RCC 7860 (cell line): ENCODE measurements at regions not wholly inside any gene's neighbourhood (a gene's known extent, or its start where the extent isn't known, plus 50 kb on each side); places are given as distances from the start of the nearest gene placed in this dataset.
"Not testable (repeated sequence)": the region's sequence is repeated elsewhere in the genome, so short reads cannot be mapped to it uniquely, and the experiment has no call there.

Source experiments
- DNase-seq: peaks from one replicate; pipeline ENCODE4 v3.0.0-alpha.2; 2015; ENCODE audit warnings: low spot score
- FAIRE-seq: peaks from 2 replicates; lab custom pipeline; 2012; peaks lifted over from hg19 to GRCh38; lab: Jason Lieb, UNC

- no peak for FAIRE-seq
- no peak for DNase-seq
These were observed 146.8 kb downstream of the CYP26A1 start for GRCh38 chr10:93220296-93221170.

DNA sequence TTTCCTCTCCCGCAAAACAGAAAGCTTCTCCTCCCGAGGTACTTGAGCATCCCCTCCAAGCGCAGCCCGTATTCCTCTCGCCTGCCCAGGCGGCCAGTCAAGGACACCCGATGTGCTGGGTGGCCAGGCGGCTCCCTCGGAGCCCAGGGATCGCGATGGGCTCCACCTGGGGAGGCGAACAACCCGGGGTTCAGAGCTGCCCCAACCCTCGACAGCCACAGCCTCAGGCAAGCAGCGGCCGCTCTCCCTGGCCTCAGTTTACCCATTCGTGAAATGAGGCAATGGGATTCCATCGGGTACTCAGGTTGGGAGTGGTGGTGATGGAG is 147.4 kb downstream of the CYP26A1 start:
- DNase-seq (no peak), FAIRE-seq (no peak)

GRCh38 chr10:93221521-93221920 is 147.8 kb downstream of the CYP26A1 start:
- FAIRE-seq, result no peak
- DNase-seq, result no peak

GRCh38 chr10:93222211-93222754 is 148.6 kb downstream of the CYP26A1 start:
- no peak for DNase-seq

GRCh38 chr10:93222876-93223275 is 149.2 kb downstream of the CYP26A1 start:
- no peak for FAIRE-seq
- DNase-seq, result no peak

More at GRCh38 chr10:93222211-93222754, 148.6 kb downstream of the CYP26A1 start:
- FAIRE-seq, result no peak

GRCh38 chr10:93223336-93223735 is 149.6 kb downstream of the CYP26A1 start:
- DNase-seq (no peak), FAIRE-seq (no peak)

- DNase-seq (no peak), FAIRE-seq (no peak)
These were observed 150.5 kb downstream of the CYP26A1 start for GRCh38 chr10:93224005-93224779.

DNA sequence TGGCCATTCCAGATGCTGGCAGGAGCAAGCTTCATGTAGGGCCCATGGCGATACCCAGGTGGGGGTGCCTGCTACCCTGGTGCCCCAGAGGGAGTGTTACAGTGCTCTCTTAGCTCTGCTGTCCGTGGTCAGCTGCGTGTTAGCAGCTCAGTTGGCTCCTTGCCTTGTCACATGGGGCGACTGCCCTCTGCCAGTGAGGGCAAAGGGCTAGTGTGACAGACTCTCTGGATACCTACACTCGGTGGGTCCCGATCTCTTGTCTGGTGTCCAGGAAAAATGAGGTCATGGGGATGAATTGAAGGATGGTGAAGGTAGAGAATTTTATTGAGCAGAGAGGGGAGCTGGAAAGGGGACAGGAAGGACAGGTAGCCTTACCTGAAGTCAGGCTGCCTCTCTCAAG is 152.2 kb downstream of the CYP26A1 start:
- no peak for FAIRE-seq

DNA sequence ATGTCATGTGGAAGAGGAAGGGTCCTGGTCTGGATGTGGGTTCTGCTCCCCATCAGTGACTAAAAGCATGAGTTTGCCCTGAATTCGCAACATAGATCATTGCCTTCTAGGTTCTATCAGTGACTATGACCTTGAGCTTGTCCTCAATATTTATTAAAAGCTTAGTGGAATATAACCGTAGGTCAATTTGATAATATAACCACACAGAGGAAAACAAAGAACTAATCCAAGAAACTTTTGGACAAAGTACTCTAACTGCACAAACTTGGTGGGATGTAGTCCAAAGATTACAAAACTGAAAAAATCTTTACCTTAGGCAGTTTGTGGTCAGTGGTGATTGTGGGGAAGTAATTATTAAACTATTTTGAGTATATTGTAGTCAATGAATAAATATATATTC is 152.9 kb downstream of the CYP26A1 start:
- DNase-seq, result no peak
- no peak for FAIRE-seq

More for the DNA sequence above, 152.2 kb downstream of the CYP26A1 start:
- DNase-seq, result no peak

DNA sequence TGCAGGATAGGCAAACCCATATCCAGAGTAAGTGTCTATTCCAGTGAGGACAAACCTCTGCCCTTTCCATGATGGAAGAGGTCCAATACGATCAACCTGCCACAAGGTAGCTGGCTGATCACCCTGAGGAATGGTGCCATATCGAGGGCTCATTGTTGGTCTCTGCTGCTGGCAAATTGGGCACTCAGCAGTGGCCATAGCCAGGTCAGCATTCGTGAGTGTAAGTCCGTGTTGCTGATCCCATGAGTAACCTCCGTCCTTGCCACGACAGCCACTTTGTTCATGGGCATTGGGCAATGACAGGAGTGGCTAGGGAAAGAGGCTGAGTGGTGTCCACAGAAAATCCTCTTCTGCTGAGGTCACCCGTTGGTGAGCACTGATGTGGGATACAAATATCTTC is 156.9 kb downstream of the CYP26A1 start:
- not testable (repeated sequence) for DNase-seq, FAIRE-seq

- not testable (repeated sequence) for FAIRE-seq, DNase-seq
These were observed 158.5 kb downstream of the CYP26A1 start for GRCh38 chr10:93232159-93232558.

DNA sequence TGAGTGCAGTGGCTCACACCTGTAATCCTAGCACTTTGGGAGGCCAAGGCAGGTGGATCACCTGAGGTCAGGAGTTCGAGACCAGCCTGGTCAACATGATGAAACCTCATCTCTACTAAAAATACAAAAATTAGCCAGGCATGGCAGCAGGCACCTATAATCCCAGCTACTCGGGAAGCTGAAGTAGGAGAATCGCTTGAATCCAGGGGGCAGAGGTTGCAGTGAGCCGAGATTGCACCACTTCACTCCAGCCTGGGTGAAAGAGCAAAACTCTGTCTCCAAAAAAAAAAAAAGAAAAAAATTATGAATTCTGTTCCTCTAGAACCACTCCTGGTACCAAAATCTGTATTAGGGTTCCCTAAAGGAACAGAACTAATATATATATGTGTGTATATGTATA is 161.2 kb downstream of the CYP26A1 start:
- DNase-seq, FAIRE-seq: not testable (repeated sequence)

DNA sequence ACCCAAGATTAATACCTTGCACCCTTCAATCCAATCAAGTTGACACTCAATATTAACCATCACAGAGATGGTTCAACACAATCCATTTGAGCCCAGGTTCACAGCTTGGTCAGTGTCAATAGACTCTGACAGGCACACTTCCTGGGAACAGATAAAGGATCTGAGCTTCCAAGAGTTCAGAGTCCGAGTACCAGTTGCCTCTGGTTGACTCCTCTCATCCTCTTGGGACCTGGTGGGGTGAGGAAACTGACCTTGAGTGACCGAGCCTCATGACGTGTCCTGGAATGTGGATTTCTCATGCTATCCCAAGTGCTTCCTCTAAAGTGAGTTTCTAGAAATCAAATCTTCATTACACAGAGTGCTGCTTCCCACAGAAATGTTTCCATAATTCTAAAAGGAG is 162.0 kb downstream of the CYP26A1 start:
- FAIRE-seq (no peak), DNase-seq (peak; percentile 46)

DNA sequence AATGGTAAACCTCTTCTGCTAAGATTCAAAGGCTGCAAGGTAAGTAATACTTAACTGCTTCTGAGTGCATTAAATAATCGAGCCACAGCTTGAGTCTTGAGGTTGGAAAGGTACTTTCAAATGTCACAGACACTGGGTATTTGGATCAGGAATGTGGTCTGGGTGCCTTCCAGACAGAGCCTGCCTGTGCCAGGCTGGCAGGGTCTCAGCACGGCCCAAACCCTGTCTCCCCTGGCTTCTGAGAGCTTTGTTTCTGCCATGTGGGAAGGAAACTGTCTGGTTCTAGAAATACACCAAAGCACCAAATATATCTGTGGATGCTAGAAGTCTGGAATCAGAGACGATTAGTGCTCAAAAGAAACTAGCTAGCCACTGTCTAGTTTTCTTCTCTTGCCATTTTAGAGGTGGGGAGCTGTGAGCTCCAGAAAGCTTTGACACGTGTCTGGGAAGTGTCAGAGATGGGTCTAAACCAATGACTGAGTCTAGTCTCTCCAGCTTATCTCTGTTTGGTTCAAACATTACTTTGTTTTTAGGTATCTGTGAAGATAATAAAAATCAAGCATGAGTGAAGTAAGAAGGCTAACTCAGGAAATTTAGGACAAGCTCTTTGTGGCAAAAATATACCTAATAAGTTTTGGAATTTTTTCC is 162.8 kb downstream of the CYP26A1 start:
- FAIRE-seq (no peak), DNase-seq (no peak)

DNA sequence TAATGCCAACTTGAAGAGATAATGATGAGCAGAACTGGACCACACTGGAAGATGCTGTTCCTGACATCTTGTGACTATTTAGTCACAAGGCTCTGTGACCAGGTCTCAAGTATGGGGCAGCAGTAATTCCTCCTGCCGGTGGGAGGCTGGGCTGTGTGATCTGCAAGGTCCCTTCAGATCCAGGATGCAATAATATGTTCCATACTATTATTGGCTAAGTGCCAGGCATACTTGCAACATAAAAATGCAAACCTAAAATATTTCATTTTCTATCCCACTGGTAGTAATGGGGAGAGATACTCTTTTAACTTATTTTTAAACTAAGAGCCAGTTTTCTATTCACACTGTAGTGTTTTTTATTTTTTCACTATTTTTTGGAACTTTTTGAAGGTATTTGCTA is 171.5 kb downstream of the CYP26A1 start:
- no peak for FAIRE-seq
- DNase-seq, result no peak

- FAIRE-seq, result no peak
These were observed 172.1 kb downstream of the CYP26A1 start for GRCh38 chr10:93245779-93246178.

GRCh38 chr10:93248583-93249227 is 175.0 kb downstream of the CYP26A1 start:
- DNase-seq, result no peak
- FAIRE-seq, result no peak

More at GRCh38 chr10:93245779-93246178, 172.1 kb downstream of the CYP26A1 start:
- DNase-seq, result no peak

GRCh38 chr10:93250010-93250409 is 176.3 kb downstream of the CYP26A1 start:
- no peak for FAIRE-seq
- DNase-seq, result no peak

DNA sequence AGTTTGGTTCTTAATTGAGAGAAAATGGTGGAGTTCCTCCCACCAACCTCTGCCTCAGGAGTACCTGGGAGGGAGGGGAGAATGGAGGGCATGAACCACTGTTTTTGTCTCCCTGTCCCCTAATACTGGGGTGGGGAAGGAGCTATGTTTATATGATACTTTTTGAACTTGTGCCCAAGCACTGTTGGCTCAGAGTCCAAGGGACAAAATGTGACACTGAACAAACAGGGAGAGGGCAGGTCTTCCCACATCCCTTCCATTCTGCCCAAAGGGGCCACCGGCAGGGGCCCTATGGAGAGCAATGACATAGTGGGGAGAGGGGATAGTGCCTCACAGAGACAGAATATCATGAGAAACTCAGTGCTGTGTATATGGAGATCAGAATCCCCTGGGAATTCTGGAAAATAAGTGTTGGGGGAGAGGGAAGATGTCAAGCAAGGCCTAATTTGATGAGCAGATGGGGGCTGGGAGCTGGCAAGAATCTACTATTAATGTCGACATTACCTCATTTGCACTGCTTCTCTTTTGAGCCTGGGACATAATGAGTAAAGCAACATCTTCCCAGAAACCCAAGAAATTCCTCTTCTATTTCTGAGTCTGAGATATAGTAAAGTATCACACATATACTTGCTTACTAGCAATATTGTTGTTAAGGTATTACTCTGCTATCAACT is 180.6 kb downstream of the CYP26A1 start:
- DNase-seq (no peak), FAIRE-seq (no peak)

DNA sequence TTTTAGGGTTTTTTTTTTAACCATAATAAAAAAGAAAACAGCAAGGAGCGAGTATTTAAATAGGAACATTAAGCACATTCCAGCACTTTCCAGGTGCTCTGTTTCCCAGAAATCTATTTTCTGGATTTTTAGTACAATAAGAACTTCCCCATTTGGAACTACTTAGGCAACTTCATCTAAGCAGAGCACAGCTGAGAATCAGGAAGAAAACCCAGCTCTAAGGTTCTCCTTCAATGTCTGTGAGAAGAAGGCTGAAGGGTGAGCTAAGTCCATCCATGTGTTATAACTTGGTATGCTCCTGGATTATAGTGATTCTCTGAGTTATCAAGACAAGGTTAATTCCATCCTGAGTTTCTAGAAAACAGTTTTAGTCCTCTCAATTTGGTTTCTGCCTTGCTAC is 181.9 kb downstream of the CYP26A1 start:
- FAIRE-seq (no peak), DNase-seq (no peak)
